NCI-H187 treated with DMSO at 0.1 percent for 48 hours (cell line): ENCODE measurements at regions not wholly inside any gene's neighbourhood (a gene's known extent, or its start where the extent isn't known, plus 50 kb on each side); places are given as distances from the start of the nearest gene placed in this dataset.

Experiments
- DNase-seq: peaks from one replicate; lab custom pipeline; 2025; lab: John Stamatoyannopoulos, UW

- no peak for DNase-seq
These were observed 183.1 kb downstream of the CYLD start for GRCh38 chr16:50924759-50925545.

GRCh38 chr16:50917950-50918703 lies 176.2 kb downstream of the CYLD start:
- DNase-seq: no peak

DNA sequence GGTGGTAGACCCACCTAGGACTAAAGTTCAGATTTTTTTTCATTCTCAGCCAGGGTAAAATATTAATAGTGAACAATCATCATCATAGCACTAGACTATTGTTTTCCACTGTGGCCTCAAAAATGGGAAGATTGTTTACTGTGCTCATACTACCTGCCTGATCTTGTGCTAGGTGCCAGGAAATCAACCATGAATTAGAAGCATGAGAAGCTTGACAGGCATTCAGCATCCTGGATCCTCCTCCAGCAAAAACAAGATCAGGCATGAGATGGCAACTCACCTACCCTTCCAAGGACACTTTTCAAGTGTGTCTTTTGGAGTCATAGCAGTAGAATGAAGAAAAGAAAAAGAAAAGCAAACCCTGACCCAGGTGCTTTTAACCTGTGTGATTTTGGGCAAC lies 174.2 kb downstream of the CYLD start:
- DNase-seq: no peak

- DNase-seq: no peak
These were observed 173.2 kb downstream of the CYLD start for GRCh38 chr16:50915120-50915519.

GRCh38 chr16:50910736-50911100 lies 168.8 kb downstream of the CYLD start:
- no peak for DNase-seq

- DNase-seq: no peak
These were observed 168.2 kb downstream of the CYLD start for GRCh38 chr16:50909831-50910735.

DNA sequence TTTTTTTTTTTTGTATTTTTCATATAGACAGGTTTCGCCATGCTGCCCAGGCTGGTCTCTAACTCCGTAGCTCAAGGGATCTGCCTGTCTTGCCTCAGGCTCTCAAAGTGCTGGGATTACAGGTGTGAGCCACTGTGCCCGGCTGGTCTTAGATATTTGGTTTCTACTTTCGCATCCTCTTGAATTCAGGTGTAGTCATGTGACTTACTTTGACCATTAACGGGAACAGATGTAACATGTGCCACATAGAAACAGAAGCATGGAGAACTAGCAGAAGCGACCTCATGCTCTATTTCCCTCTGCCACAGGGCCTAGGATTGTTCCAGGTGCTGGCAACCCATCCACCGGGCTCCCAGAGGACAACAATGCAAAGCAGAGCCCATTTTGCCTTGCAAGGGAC lies 166.6 kb downstream of the CYLD start:
- DNase-seq: no peak

- no peak for DNase-seq
These were observed 164.6 kb downstream of the CYLD start for GRCh38 chr16:50906454-50906853.

DNA sequence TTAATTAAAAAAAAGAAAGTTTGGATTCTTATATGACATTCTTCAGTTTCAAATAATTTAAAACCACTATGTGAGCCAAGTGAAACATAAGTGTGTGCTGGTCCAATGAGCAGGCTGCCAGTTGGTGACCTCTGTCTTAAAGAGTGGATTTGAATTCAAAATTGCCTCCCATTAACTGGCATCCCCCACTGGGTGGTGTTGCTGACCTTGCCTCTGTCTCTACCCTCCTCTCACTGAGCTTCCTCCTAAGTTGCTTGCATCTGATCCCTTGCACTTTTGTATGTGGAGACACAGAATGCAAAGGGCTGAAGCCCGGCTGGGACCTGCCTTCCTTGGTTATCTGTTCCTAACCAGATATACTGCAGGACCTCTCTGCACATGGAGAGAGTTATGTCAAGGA lies 160.6 kb downstream of the CYLD start:
- DNase-seq: no peak

GRCh38 chr16:50901062-50901461 lies 159.2 kb downstream of the CYLD start:
- DNase-seq: no peak

DNA sequence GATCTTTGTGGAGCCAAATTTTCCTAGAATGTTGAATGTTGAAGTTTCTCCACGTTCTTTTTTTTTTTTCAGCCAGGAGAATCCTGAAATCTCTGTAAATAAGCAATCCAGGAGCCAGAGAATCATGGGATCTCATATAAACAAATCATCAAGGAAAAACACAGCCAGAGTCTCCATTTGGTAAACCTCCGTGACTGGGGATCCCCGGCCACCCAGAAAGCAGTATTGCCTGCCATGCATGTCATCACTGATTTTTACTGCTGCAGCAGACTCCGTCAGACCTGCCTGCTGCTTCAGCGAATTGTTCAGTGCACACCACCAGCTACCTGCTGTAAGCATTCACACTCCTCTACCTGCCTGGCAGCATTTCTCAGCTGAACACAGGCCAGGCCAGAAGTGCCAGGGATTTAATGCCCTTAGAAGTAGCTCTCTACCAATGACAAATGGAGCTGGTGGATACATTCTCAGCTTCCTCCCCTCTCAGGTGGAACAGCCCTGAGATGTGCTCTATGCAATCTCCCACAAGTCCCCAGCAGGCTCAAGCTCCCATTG lies 158.6 kb downstream of the CYLD start:
- no peak for DNase-seq

- peak; percentile 56 for DNase-seq
These were observed 158.1 kb downstream of the CYLD start for GRCh38 chr16:50899951-50900350.

- no peak for DNase-seq
These were observed 147.9 kb downstream of the CYLD start for GRCh38 chr16:50889746-50890145.

DNA sequence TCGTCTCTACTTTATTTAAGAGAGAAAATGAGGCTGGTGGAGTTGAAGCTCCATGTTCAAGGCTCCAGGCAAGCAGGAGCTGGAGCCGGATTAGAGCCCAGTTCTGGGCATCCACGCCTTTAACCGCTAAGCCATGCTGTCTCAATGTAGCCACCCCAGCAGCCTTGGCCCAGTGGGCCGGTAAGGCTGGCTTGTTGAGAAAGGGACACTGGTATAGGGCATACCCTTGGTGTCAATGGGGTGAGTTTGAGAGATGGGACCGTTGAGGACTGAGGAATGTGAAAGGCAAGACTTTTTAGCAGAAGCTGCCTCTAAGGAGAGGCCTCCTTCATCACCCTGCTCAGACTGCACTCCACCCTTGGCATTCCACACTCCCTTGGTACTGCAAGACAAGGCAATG lies 147.4 kb downstream of the CYLD start:
- no peak for DNase-seq

GRCh38 chr16:50888486-50889261 lies 146.8 kb downstream of the CYLD start:
- DNase-seq: no peak

DNA sequence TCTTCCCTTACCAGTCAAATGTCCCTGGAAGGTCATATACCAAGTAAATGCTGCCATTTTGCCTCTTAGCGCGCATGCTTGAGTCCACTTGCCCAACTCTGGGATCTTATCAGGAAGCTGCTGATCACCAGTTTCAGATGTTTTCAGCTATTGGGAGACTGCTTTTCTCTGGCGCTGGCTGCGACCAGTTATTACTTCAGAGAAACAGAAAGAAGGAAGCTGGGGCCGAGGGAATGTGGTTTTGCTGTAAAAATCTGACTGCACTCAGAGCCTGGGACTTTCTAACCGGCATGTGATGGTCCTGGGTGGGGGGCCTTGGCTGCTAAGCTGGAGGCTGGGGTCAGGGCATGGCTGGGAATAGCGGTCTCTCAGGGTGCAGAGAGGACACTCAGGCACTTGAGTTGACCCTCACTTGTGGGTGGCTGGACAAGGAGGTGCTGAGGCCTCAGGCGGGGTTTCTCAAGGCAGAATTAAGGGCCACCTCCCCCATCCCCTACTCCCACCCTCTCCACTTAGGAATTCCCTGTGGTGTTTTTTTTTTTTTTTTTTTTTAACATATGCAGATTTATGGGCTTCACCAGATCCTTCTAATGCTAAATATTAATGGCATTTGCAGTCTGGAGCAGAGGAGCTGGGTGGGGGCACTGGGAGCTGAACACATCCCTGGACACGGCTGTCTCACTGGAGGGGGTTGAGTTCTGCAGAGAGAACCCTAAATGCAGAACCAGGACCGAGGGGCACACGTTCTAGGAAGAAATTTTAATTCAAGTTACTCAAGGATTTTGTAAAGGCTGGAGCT lies 145.8 kb downstream of the CYLD start:
- no peak for DNase-seq

DNA sequence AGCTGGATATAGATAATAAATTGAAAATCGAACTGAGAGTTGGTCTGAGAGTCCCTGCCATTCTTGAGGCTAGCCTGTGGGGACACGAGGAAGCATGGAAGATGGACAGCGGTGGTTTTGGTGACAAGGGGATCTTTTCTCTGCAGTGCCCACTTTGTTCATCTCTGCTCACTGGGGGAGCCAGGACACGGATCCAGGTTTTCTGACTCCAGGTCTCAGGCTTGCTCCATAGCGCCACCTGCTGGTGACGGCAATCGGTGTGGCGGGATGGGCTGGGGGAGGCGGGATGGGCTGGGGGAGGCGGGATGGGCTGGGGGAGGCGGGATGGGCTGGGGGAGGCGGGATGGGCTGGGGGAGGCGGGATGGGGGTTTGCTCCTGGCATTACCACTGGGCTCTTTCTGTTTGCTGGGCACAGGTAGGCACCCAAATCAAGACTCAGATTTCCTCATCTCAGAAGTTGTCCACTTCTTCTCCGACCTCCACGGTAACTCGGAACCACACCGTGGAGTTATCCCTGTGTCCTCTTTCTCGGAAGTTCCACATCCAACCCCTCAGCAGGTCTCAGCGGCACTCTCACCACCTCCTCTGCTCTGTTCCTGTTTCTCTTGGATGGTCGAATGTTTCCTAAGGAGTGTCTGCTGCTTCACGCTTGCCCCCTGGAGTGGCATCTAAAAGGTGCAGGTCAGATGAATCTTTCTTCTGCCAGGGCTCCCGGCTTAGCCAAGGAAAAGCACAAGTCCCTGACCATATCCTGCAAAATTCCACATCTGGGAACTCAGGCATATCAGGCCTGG lies 142.4 kb downstream of the CYLD start:
- DNase-seq: no peak

- DNase-seq: no peak
These were observed 140.1 kb downstream of the CYLD start for GRCh38 chr16:50881956-50882355.

GRCh38 chr16:50881331-50881830 lies 139.5 kb downstream of the CYLD start:
- no peak for DNase-seq

GRCh38 chr16:50880926-50881325 lies 139.0 kb downstream of the CYLD start:
- DNase-seq: no peak
